Stimulated activated CD8-positive, alpha-beta memory T cell treated with anti-CD3 and anti-CD28 coated beads, Interleukin-15, amount 100 ng/mL, for 48 hours (primary cell): ENCODE measurements at regions not wholly inside any gene's neighbourhood (a gene's known extent, or its start where the extent isn't known, plus 50 kb on each side); places are given as distances from the start of the nearest gene placed in this dataset.
"Not testable (repeated sequence)": the region's sequence is repeated elsewhere in the genome, so short reads cannot be mapped to it uniquely, and the experiment has no call there.

Source experiments
- DNase-seq, 2 donors: peaks; one replicate each; pipeline ENCODE4 v3.0.0-alpha.2; 2020; ENCODE audit warnings: low read depth in 2 of 2

DNA sequence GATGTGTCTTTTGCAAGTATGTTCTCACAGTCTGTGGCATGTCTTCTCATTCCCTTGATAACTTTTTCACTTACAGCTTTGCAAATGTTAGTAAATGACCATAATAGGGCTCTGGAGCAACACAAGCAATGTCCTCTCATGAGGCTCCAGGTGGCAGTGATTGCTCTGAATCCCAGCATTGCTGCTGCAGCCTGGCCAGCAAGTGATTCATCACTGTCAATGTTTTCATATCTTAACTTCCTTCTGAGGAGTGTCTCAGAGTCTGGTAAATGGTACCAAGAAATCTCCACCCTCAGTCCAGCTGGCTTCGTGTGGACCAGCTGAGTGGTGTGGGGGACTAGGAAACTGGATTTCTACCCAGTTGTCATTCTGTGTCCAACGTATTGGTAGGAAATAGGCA lies 139.6 kb downstream of the MYLK4 start:
- no peak for DNase-seq

DNA sequence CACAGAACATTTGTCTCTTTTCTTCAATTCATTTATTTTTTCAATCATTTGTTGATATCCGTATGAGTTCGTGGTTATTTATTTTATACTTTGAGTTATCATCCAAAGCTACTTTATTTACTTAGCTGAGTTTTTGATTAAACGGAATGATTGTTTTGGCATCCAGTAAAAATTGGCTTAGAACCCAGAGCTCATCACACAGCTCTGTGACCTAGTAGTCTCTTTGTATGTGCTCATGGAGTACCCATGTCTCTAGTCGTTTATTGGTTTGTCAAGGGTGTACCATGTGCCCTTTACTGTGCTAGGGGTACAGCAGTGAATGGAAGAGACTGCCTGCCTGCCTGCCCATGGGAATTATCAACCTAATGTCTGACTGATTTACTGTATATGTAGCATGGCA lies 142.2 kb downstream of the MYLK4 start:
- no peak for DNase-seq

DNA sequence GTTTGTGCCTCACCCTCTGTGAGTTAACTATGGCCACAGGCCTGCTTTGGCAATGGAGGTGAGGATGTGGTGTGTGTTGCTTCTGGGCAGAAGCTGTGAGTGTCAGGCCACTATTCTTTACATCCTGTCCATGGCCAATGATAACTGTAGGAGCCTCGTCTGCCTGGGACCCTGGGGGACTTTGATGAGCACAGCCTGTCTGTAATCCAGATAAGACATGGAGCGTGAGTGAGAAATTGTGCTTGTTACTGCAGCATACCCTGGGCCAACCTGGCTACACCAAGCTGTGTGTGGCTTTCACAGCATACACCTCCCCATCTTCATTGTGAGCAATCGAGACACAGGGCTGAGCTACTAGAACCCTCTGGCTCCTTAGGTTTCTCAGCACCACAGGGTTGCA lies 150.4 kb downstream of the MYLK4 start:
- no peak for DNase-seq

GRCh38 chr6:2599817-2600216 lies 150.9 kb downstream of the MYLK4 start:
- DNase-seq = no peak

- DNase-seq = no peak
Measured at GRCh38 chr6:2598867-2599266, 151.9 kb downstream of the MYLK4 start.

DNA sequence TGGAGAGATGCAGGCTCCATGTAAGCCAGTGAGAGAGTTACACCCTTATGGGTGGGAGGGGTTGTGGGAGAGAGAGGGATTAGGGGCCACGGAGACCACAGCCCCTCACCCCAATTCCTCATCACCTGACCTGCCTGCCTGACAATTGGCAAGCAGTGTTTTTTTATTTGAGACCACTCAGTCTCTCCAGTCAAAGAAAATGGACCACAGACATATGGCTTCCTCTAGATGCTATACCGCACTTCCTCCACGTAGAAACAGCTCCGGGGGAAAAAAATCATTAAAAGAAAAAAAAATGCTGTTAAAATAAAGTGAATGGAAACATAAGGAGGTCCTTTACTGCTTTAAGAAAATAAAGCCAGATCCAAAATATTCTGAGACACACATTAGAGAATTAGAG lies 152.7 kb downstream of the MYLK4 start:
- no peak for DNase-seq

DNA sequence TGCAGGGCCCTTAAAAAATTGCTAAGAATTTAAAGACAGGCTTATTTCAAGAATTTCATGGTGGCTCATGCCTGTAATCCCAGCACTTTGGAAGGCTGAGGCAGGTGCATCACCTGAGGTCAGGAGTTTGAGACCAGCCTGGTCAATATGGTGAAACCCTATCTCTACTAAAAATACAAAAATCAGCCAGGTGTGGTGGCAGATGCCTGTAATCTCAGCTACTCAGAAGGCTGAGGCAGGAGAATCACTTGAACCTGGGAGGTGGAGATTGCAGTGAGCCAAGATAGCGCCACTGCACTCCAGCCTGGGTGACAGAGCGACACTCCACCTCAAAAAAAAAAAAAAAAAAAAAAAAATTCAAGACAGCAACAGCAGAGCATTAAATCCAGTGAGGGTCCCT lies 153.3 kb downstream of the MYLK4 start:
- DNase-seq = not testable (repeated sequence)

DNA sequence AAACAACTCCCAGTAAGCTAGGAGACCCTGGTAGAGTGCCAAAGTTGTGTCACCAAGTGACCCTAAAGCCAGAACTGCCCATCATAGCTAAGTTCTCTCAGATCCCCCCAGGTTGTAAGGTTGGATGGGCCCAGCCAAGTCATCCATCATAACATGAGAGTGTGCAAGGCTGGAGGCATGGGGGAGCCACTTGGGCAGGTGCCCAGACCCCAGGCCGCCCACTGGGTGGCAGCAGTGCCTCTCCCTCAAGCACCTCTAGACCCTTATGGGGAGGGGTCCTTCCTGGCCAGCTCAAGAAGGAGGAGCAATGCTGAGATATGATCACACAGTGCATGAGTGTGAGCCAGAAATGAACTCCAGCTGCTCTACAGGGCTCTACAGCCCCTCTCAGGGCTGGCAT lies 154.5 kb downstream of the MYLK4 start:
- no peak for DNase-seq

DNA sequence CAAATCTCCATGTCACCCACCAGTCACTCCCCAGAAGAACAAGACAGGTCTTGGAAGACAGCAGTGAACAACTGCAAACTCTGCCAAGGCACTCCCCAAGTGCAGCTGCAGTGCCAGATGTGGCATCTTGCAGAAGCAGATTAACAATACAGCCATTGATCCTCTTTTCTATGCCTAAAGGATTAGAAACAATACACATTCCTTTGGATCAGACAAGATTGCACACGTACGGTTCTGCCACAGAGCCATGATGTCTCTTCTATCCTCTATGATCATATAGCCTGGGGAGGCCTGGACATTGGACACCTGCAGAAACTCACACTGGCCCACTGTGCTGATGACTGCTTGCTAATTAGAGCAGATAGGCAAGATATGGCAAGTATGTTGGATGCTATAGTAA lies 155.9 kb downstream of the MYLK4 start:
- no peak for DNase-seq

- no peak for DNase-seq
Measured at GRCh38 chr6:2593167-2593566, 157.6 kb downstream of the MYLK4 start.

DNA sequence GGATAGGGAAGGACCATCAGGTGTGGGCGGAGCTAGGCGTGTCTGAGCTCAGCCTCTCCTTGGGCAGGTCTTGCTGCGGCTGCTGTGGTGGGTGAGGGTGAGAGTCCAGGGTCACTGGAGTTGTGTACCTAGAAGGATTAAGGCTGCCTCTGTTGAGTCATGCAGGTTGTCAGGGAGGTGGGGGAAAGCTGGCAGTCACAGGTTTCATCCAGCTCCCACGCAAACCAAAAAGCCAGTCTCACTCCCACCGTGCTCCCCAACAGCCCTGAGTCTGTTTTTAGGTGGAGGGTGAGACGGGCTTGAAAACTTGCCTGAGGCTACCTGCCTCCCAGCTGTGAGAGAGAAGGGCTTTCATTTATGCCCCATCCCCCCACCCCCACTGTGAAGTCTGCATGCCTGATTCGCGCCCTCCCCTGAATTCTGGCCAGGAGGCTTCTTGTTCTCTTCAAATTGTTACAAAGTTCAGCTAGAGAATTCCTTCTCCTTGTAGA lies 161.5 kb downstream of the MYLK4 start:
- DNase-seq = no peak

- no peak for DNase-seq
Measured at GRCh38 chr6:2583459-2583858, 167.3 kb downstream of the MYLK4 start.

DNA sequence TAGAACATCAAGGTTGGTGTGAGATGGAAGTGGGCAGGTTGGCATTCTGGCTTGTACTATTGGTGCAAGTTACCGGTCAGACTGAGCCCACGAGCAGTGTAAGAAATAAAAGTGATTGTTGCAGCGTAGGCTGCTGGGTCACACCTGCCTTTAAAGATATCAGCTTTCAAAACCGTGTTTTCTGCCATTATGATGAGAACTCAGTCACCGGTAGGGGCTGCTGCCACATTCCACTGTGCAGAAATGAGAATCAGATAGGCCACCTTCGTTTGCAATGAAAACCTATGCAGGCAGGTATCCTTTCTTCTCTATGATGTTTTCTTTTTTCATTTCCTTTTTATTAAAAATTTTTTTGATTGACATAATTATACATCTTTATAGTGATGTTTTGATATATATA lies 168.5 kb downstream of the MYLK4 start:
- DNase-seq = no peak

DNA sequence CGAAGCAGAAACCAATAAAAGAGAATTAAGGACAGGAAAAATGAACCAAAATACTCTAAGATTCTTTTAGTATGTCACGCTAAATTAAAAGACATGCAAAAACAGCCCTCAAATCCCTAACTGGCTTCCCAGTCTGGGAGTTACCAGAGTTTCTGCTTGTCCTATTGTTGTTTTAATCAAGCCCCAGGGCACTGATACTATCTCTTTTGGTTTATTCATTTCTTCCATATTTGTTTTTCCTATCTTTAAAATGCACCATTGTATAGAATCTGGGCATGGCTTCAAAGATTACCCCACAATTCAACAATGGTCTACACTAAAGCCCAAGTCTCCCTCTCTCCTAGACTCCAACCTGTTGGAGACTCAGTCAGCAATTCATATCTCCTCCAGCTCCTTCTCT lies 169.1 kb downstream of the MYLK4 start:
- no peak for DNase-seq

DNA sequence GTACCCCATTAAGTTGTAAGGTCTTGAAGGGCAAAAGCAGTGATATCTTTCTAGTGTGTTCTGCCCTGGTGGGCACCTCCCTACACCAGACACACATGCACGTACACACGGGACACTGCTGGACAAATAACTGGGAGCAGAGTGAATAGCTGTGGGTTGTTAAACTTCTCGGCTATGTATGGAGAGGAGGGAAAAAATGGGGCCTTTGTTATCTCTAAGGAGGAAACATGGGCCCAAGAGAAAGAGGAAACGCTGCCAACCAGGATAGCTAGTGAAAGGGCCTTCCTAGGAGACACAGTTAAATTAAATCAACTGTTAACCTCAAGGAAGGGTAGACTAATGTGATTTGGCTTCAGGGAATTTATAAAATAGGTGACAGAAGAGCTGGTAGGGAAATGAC lies 169.7 kb downstream of the MYLK4 start:
- DNase-seq = no peak

- DNase-seq = no peak
Measured at GRCh38 chr6:2579804-2580570, 170.7 kb downstream of the MYLK4 start.

- DNase-seq = no peak
Measured at GRCh38 chr6:2579241-2579761, 171.4 kb downstream of the MYLK4 start.

DNA sequence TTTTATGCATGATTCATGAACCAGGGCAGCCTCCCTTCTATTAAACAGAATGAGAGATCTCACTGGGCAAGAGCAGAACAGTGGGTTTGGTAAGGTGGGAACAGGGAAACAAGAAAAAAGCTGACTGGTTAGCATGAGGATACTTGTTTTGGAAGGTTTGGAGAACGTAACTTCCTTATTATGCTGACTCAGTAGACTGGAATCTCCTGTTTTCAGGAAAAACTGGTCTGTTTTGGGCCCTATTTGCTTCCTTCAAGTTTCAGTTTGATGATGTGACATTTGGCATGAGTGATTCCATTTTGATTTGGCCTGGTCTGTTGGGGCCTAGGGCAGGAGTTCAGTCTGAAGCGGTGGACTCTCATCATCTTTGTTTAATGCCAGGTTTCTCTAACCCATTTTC lies 172.0 kb downstream of the MYLK4 start:
- no peak for DNase-seq

DNA sequence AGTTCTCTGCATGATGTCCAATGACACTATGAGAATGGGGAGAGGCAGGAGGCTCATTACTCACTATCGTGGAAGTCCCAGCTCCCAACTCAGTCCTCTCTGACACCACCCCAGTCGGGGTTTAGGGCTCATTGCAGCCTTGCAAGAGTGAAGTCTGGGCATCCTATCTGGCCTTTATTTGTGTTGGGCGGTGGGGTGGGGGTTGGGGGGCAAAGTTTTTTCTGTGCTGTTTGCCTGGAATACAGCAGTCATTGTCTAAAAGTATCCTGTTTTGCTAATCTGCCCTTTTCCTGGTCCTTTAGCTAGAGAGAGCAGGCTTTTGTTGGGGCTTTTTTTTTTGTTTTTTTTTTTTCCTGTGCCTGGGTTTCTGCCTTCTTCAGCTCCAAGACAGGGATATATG lies 174.2 kb downstream of the MYLK4 start:
- no peak for DNase-seq

DNA sequence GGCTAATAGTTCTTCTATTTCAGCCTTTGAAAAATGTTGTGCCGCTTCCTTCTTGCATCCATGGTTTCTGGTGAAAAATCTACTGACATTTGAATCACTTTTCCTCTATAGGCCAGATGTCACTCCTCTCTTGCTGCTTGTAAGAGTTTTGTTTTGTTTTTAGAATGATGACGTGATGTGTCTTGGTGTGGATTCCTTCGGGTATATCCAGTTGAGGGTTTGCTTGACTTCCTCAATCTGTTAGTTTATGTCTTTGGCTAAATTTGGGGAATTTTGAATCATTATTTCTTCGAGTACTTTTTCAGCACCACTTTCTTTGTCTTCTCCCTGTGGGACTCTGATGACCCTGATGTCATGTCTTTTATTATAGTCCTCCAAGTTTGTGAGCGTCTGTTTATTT lies 175.5 kb downstream of the MYLK4 start:
- DNase-seq = no peak

DNA sequence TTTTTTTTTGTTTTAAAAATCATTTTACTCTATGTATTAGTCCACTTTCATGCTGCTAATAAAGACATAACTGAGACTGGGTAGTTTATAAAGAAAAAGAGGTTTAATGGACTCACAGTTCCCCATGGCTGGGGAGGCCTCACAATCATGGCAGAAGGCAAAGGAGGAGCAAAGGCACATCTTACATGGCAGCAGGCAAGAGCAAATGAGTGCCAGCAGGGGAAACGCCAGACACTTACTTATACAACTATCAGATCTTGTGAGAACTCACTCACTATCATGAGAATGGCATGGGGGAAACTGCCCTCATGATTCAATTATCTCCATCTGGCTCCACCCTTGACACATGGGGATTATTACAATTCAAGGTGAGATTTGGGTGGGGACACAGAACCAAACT lies 181.3 kb downstream of the MYLK4 start:
- not testable (repeated sequence) for DNase-seq

DNA sequence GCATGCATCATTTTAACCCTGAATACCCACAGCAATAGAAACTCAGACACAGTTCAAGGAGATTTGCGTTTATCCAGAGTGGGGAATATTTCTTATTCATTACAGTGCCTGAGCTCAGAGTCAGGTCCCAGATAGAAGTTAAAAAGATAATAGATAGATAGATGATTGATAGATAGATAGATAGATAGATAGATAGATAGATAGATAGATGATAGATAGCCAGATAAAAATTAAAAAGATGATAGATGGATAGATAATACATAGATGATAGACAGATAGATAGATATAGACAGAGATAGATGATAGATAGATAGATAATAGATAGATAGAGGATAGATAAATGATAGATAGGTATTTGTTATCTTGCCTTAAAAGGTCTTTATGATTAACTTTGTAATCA lies 184.7 kb downstream of the MYLK4 start:
- DNase-seq = no peak

DNA sequence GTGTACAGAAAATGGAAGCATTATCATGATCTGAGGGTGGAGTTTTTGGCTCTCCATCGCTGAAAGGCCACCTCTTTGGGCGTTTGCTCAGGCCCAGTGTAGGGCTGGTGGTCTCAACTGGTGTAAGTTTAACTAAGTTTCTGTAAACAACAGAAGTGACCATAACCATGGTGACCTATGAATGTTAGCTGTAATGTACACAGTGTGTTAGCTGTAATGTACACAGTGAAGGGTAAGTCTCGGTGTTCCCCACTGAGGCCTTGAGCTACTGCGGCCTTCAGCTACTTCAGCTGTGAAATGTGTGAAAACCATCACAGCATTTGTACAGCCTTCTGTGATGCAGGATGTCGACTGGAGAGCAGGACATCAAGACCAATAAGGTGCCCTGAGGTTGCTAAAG lies 185.2 kb downstream of the MYLK4 start:
- no peak for DNase-seq

DNA sequence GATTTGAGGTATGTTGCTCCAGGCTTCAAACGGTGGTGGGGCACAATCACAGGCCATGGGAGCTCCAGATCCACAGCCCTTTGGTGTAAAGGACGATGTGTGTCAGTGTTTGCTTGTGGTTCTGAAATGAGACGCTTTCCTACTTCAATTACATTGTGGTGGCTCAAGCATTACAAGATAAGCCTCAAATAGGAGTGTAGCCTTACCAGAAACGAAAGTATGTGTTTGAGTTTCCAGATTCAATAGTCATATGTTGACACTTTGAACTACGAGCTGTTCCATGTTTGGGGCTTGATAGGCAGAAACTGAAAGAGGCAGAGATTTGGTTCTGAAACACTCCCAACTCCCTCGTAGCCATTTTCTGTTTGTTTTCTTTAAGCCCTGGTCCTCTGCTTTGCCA lies 187.1 kb downstream of the MYLK4 start:
- no peak for DNase-seq
